WTC11 (cell line): ENCODE measurements at regions not wholly inside any gene's neighbourhood (a gene's known extent, or its start where the extent isn't known, plus 50 kb on each side); places are given as distances from the start of the nearest gene placed in this dataset.

Experiments used
- ELF4 ChIP-seq: sonication (generic); formaldehyde crosslinking; IDR thresholded peaks from 2 replicates; pipeline ENCODE4 v1.8.1; 2022; ENCODE audit warnings: low read depth, mild to moderate bottlenecking, moderate library complexity, missing genetic modification reagents
- EMX1 ChIP-seq: fragments of 250-450 bp; sonication (Bioruptor Pico); IDR thresholded peaks from 2 replicates; pipeline ENCODE4 v1.8.0; 2021; ENCODE audit warnings: mild to moderate bottlenecking
- FOXP1 ChIP-seq: sonication (generic); formaldehyde crosslinking; IDR thresholded peaks from 2 replicates; pipeline ENCODE4 v1.8.0; 2022; ENCODE audit warnings: missing genetic modification reagents, mild to moderate bottlenecking, moderate library complexity, borderline replicate concordance
- TF ChIP-seq, protein P1 (sequence below): fragments of 200-600 bp; IDR thresholded peaks from 2 replicates; pipeline ENCODE4 v1.8.0; 2022; ENCODE audit warnings: antibody characterized with exemption

GRCh38 chr1:220385158-220385557 lies 112.9 kb upstream of the RAB3GAP2 start:
- TF ChIP-seq, protein P1, sequence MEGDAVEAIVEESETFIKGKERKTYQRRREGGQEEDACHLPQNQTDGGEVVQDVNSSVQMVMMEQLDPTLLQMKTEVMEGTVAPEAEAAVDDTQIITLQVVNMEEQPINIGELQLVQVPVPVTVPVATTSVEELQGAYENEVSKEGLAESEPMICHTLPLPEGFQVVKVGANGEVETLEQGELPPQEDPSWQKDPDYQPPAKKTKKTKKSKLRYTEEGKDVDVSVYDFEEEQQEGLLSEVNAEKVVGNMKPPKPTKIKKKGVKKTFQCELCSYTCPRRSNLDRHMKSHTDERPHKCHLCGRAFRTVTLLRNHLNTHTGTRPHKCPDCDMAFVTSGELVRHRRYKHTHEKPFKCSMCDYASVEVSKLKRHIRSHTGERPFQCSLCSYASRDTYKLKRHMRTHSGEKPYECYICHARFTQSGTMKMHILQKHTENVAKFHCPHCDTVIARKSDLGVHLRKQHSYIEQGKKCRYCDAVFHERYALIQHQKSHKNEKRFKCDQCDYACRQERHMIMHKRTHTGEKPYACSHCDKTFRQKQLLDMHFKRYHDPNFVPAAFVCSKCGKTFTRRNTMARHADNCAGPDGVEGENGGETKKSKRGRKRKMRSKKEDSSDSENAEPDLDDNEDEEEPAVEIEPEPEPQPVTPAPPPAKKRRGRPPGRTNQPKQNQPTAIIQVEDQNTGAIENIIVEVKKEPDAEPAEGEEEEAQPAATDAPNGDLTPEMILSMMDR, result no peak
- no peak for TF ChIP-seq EMX1 (CRISPR knock-in tag)
- no peak for TF ChIP-seq FOXP1 (CRISPR knock-in tag)
- TF ChIP-seq ELF4 (CRISPR knock-in tag), result no peak
